Fibroblast of villous mesenchyme (primary cell): ENCODE measurements at regions not wholly inside any gene's neighbourhood (a gene's known extent, or its start where the extent isn't known, plus 50 kb on each side); places are given as distances from the start of the nearest gene placed in this dataset.

Experiments
- DNase-seq: peaks from one replicate; pipeline ENCODE4 v3.0.0-alpha.2; 2010; ENCODE audit warnings: low read depth
- H3K4me3 ChIP-seq: 2 replicates; pipeline ENCODE4 v1.5.1; 2011; ENCODE audit warnings: low read depth, mild to moderate bottlenecking, low read length
- CTCF ChIP-seq: IDR thresholded peaks from 2 replicates; pipeline ENCODE4 v1.5.1; 2012; ENCODE audit warnings: low read depth, mild to moderate bottlenecking, low read length; ENCODE audit not compliant: insufficient read depth

GRCh38 chrX:8374041-8374825 is 90.4 kb upstream of the VCX3B start:
- DNase-seq = no peak
- H3K4me3 ChIP-seq = no peak overlapping the region
- no peak for TF ChIP-seq CTCF

DNA sequence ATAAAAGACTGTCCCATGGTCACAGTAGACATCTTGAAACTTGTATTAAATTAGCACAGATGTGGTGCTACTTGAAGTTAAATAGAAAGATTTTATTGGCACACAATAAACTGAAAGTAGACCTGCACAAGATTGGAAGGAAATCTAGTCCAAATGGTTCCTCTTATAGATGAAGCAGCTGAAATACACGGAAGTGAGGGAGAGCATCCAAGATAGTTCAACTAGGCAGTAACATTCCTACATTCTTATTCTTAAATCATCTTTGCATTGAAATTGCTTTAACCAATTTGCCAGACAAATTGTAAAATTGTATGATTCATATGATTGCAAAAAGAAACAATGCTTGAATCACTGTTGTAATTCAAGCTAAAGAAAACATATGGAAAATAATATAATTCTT is 87.6 kb upstream of the VCX3B start:
- no peak for DNase-seq
- no peak overlapping the region for H3K4me3 ChIP-seq
- no peak for TF ChIP-seq CTCF

- no peak for DNase-seq
- TF ChIP-seq CTCF = no peak
Observed at GRCh38 chrX:8390771-8391170, 73.9 kb upstream of the VCX3B start.

DNA sequence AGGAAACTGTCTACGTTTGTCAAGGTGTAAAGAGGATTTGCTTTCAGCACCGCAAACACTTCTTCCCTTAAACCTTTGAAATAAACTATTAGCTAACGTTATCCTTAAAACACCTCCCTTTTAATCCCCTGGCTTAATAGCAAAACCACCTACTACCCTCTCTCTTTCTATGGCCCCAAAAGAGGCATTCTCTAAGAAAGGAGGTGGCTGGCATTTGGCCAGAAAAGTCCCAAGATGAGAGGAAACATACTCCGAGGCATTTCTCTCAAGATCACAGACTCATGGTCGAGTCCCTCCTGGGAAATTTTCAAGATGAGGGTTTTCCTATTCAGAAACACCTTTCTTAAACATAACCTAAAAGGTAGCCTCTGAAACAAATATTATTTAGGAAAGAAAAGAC is 60.6 kb upstream of the VCX3B start:
- no peak overlapping the region for H3K4me3 ChIP-seq
- DNase-seq = no peak
- TF ChIP-seq CTCF = no peak

More at GRCh38 chrX:8390771-8391170, 73.9 kb upstream of the VCX3B start:
- H3K4me3 ChIP-seq = no peak overlapping the region

DNA sequence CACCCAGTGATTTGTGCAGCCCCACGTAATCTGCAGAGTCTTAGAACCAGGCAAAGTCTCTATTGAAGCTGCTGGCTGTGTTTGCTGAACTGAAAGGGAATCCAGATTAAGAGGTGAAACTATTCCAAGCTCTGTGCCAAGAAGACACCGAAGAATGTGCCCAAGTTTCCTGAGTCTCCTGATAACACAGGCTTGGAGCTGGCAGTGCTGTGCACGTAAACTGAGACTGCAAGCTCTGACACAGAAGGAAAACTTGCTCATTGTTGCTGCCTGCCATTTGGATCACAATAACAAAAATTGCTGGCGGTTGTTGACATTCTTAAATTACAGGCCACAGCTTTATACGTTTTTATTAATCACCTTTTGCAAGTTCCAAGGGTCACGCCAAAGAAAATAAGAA is 60.2 kb upstream of the VCX3B start:
- no peak for TF ChIP-seq CTCF
- H3K4me3 ChIP-seq = no peak overlapping the region
- no peak for DNase-seq

- no peak for TF ChIP-seq CTCF
- no peak for DNase-seq
- no peak overlapping the region for H3K4me3 ChIP-seq
Observed at GRCh38 chrX:8404926-8405325, 59.7 kb upstream of the VCX3B start.

- no peak for DNase-seq
- no peak overlapping the region for H3K4me3 ChIP-seq
- no peak for TF ChIP-seq CTCF
Observed at GRCh38 chrX:8405631-8406030, 59.0 kb upstream of the VCX3B start.
